Mesendoderm (in vitro differentiated cells): ENCODE measurements at regions not wholly inside any gene's neighbourhood (a gene's known extent, or its start where the extent isn't known, plus 50 kb on each side); places are given as distances from the start of the nearest gene placed in this dataset.
A peak's percentile ranks its signal among the peaks of the same experiment; 100 is the strongest.

Experiments
- DNase-seq: peaks from one replicate; pipeline ENCODE4 v3.0.0; 2013
- H2AK5ac ChIP-seq: 2 replicates; pipeline ENCODE4 v1.6.1; 2013; ENCODE audit warnings: low read length, inconsistent platforms
- H2BK120ac ChIP-seq: 2 replicates; pipeline ENCODE4 v1.6.1; 2013; ENCODE audit warnings: low read depth, mild to moderate bottlenecking, low read length, moderate library complexity, mixed read lengths
- H2BK15ac ChIP-seq: replicated peaks from 2 replicates; pipeline ENCODE4 v1.6.1; 2013; ENCODE audit warnings: low read depth, mild to moderate bottlenecking, moderate library complexity
- H2BK5ac ChIP-seq: 2 replicates; pipeline ENCODE4 v1.6.1; 2013; ENCODE audit warnings: low read length, inconsistent platforms
- H3K18ac ChIP-seq: 2 replicates; pipeline ENCODE4 v1.6.1; 2013; ENCODE audit warnings: mild to moderate bottlenecking, low read length, mixed read lengths
- H3K23ac ChIP-seq: one replicate; pipeline ENCODE4 v1.6.1; 2013; ENCODE audit warnings: low read length
- H3K27ac ChIP-seq: 2 replicates; pipeline ENCODE4 v1.5.1; 2013; ENCODE audit warnings: low read depth, mild to moderate bottlenecking, inconsistent platforms, low read length, moderate library complexity
- H3K27me3 ChIP-seq: 2 replicates; pipeline ENCODE4 v1.6.1; 2013; ENCODE audit warnings: low read length, control low read depth, mild to moderate bottlenecking, inconsistent platforms; ENCODE audit not compliant: insufficient read depth, poor library complexity
- H3K36me3 ChIP-seq: 2 replicates; pipeline ENCODE4 v1.6.1; 2013; ENCODE audit warnings: low read length, inconsistent platforms; ENCODE audit not compliant: control insufficient read depth, insufficient read depth
- H3K4ac ChIP-seq: one replicate; pipeline ENCODE4 v1.6.1; 2013; ENCODE audit warnings: low read depth, mild to moderate bottlenecking, low read length, moderate library complexity
- H3K4me1 ChIP-seq: 2 replicates; pipeline ENCODE4 v1.6.1; 2013; ENCODE audit warnings: low read depth, low read length, inconsistent platforms; ENCODE audit not compliant: control insufficient read depth
- H3K4me2 ChIP-seq: 2 replicates; pipeline ENCODE4 v1.6.1; 2013; ENCODE audit warnings: low read length
- H3K4me3 ChIP-seq: 2 replicates; pipeline ENCODE4 v1.5.1; 2013; ENCODE audit warnings: mild to moderate bottlenecking, low read length
- H3K56ac ChIP-seq: one replicate; pipeline ENCODE4 v1.6.1; 2013; ENCODE audit warnings: low read length
- H3K79me1 ChIP-seq: 2 replicates; pipeline ENCODE4 v1.6.1; 2013; ENCODE audit warnings: low read length, inconsistent platforms
- H3K79me2 ChIP-seq: 2 replicates; pipeline ENCODE4 v1.6.1; 2013; ENCODE audit warnings: mild to moderate bottlenecking, low read length; ENCODE audit not compliant: control insufficient read depth, insufficient read depth
- H3K9ac ChIP-seq: 2 replicates; pipeline ENCODE4 v1.6.1; 2013; ENCODE audit warnings: low read length, inconsistent platforms
- H4K5ac ChIP-seq: one replicate; pipeline ENCODE4 v1.6.1; 2013; ENCODE audit warnings: low read length
- H4K8ac ChIP-seq: one replicate; pipeline ENCODE4 v1.6.1; 2013; ENCODE audit warnings: low read depth, mild to moderate bottlenecking, control low read depth, low read length, moderate library complexity
- WGBS: extraction: QIAGEN DNeasy Blood & Tissue Kit; methylation state at CpG from one replicate; pipeline ENCODE4 v1.1.7; 2013; ENCODE audit warnings: low lambda C conversion rate, missing lambda C conversion rate; ENCODE audit not compliant: insufficient coverage; ENCODE audit errors: extremely low coverage; 5-methylcytosine and 5-hydroxymethylcytosine counted together

DNA sequence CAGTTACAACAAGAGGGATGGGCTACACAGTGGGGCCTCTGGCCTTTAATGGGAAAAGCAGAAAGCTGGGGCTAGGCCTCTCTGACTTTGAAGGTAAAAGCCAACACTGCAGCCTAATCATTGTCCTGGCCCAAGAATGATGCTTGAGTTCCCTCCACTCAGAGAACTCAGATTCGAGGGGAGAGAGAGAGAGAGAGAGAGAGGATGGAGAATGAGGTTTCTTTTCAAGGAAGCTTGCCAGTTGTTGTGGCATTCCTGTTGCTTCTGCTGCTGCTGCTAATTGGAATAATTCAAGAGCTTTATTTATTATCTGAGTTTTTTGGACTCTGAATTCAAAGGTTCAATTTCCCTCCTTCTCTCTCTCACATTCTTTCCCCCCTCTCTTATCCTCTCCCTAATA is 144.6 kb upstream of the IRX6 start:
- Histone ChIP-seq H3K79me2 (no peaks in the 10 kb centered on the region), H3K23ac (no peak overlapping the region), H3K4me3 (no peak overlapping the region), H4K5ac (no peak overlapping the region), H2AK5ac (no peak overlapping the region), H2BK15ac (no peak overlapping the region), H3K4ac (no peak overlapping the region), H3K9ac (no peak overlapping the region), H3K79me1 (no peaks in the 10 kb centered on the region), H3K4me2 (no peak overlapping the region), H2BK5ac (no peak overlapping the region), H3K36me3 (no peaks in the 10 kb centered on the region), H3K56ac (no peak overlapping the region), H4K8ac (no peak overlapping the region), H3K4me1 (peaks cover 5% of the 10 kb centered on the region), H3K18ac (no peak overlapping the region), H3K27me3 (no peaks in the 10 kb centered on the region), H2BK120ac (no peak overlapping the region), H3K27ac (no peak overlapping the region)
- no peak for DNase-seq
- no CpG with 5 or more reads among the region's 1 CpG for WGBS

DNA sequence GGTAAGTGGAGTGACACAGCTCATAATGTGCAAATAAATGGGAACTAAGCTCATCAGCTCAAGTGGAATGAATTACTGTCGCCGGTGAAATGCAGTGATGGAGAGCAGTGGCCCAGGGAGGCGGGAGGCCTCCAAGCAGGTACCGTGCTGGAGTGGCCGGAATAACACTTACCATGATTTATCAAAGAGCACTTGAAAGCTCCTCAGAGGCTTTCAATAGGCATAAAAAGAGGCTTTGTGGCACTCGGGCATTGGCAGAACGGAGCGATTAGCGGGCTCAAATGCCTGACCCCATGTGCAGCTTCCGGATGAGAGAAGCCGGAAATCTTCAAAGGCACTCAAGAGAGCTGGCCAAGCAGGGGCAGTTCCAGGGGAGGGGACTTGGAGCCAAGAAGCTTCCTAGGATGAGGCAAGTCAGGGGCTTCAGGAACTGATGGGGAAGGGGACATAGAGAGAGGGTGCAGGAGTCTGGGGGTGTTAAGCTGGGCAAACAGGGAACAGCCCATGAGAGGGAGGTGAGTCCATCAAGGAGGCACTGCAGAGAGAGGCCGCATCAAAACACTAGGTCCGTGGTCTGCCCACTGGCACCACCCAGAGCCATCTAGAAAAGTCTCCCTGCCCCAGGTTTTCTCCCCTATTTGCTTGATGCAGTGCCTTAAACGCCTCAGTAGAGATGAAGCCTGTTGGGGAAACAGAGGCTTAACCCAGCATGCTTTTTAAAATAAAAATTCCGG is 144.0 kb upstream of the IRX6 start:
- H4K8ac ChIP-seq: no peak overlapping the region
- H2BK5ac ChIP-seq: no peak overlapping the region
- H3K27ac ChIP-seq: no peak overlapping the region
- H3K4me3 ChIP-seq: no peak overlapping the region
- H3K36me3 ChIP-seq: no peaks in the 10 kb centered on the region
- no peak overlapping the region for H2BK15ac ChIP-seq
- no peak overlapping the region for H3K9ac ChIP-seq
- H4K5ac ChIP-seq: no peak overlapping the region
- H3K79me1 ChIP-seq: no peaks in the 10 kb centered on the region
- H3K4me1 ChIP-seq: peaks cover 6% of the 10 kb centered on the region
- no peak overlapping the region for H3K56ac ChIP-seq
- H3K23ac ChIP-seq: no peak overlapping the region
- H3K79me2 ChIP-seq: no peaks in the 10 kb centered on the region
- no peak overlapping the region for H3K18ac ChIP-seq
- no peak overlapping the region for H3K4ac ChIP-seq
- no peak for DNase-seq
- WGBS: no CpG with 5 or more reads among the region's 15 CpGs
- H3K27me3 ChIP-seq: no peaks in the 10 kb centered on the region
- H3K4me2 ChIP-seq: no peak overlapping the region
- no peak overlapping the region for H2BK120ac ChIP-seq
- H2AK5ac ChIP-seq: no peak overlapping the region

DNA sequence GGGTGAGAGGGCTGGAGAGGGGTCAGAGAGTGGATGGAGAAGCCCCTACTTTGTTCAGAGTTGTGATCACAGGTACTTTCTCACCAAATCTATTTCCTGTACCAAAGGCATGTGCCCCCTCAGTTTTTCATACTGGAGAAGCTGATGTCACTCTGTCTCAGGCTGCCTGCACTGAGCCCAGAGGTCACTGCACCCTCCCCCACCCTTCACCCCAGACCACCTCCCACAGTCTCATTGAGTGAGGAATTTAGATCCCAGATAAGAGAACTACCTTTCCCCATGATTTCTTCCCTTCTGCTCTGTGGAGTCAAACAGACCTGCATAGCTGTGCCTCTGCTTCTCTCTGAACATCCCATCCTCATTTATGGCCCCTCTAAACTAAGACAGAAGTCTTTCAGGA is 140.0 kb upstream of the IRX6 start:
- H4K8ac ChIP-seq: no peak overlapping the region
- no peak overlapping the region for H2BK15ac ChIP-seq
- no peak overlapping the region for H3K23ac ChIP-seq
- H3K56ac ChIP-seq: peak overlapping the region; percentile 51
- peak overlapping the region; percentile 61 for H3K18ac ChIP-seq
- H3K27me3 ChIP-seq: no peaks in the 10 kb centered on the region
- no peaks in the 10 kb centered on the region for H3K36me3 ChIP-seq
- H2BK5ac ChIP-seq: no peak overlapping the region
- H3K79me2 ChIP-seq: no peaks in the 10 kb centered on the region
- no peak overlapping the region for H3K4me2 ChIP-seq
- H2AK5ac ChIP-seq: no peak overlapping the region
- H2BK120ac ChIP-seq: no peak overlapping the region
- H3K9ac ChIP-seq: no peak overlapping the region
- no peak overlapping the region for H4K5ac ChIP-seq
- no peak overlapping the region for H3K4me3 ChIP-seq
- H3K4ac ChIP-seq: no peak overlapping the region
- H3K4me1 ChIP-seq: peaks cover 6% of the 10 kb centered on the region
- DNase-seq: peak; percentile 89
- H3K27ac ChIP-seq: no peak overlapping the region
- no peaks in the 10 kb centered on the region for H3K79me1 ChIP-seq

DNA sequence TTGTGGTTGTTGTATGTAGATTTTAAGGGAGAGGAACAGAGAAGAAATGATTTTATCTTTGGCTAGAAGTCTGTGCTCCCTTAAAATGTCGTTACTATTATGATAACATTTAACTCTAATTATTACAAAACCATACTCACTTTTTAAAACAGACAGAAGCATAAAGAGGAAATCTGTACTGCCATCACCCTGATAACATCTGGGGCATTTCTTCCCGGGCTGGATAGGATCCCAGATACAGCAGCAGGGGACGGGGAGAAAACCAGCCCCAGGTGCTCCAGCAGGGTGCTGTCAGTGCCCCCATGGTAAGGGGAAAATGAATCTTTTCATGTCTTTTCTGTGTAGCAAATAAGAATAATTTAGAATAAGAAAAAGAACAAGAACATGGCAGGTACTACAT is 139.4 kb upstream of the IRX6 start:
- Histone ChIP-seq H3K79me2 (no peaks in the 10 kb centered on the region), H3K56ac (no peak overlapping the region), H3K79me1 (no peaks in the 10 kb centered on the region), H3K23ac (no peak overlapping the region), H3K36me3 (no peaks in the 10 kb centered on the region), H4K8ac (no peak overlapping the region), H2BK120ac (no peak overlapping the region), H3K4me3 (no peak overlapping the region), H3K27ac (no peak overlapping the region), H2BK15ac (no peak overlapping the region), H3K27me3 (no peaks in the 10 kb centered on the region), H3K4me2 (no peak overlapping the region), H4K5ac (no peak overlapping the region), H2BK5ac (no peak overlapping the region), H2AK5ac (no peak overlapping the region), H3K4me1 (peaks cover 6% of the 10 kb centered on the region), H3K4ac (peak overlapping the region; percentile 7), H3K18ac (no peak overlapping the region), H3K9ac (no peak overlapping the region)
- WGBS: no CpG with 5 or more reads among the region's 3 CpGs
- no peak for DNase-seq

DNA sequence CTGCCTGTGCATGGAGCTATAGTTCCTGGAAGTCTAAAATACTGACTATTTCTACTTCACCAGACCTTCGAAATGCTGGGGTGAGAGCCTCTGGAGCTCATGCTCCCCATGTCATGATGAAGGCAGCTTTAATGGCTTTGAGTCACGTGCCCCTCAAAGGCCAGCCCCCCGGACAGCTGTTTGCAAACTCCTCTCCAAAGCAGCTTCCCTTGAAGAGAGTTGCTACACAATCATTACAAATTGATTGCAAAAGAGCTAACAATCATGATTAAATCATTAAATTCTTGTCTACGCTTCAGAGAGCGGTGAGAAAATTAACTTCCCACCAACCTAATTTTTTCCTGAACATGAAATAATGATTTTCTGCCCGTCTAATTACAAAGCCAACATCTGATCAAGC is 134.8 kb upstream of the IRX6 start:
- Histone ChIP-seq H3K4me1 (peaks cover 3% of the 10 kb centered on the region), H3K27ac (no peak overlapping the region), H3K36me3 (no peaks in the 10 kb centered on the region), H3K4me2 (no peak overlapping the region), H4K8ac (no peak overlapping the region), H2BK120ac (no peak overlapping the region), H3K79me2 (no peaks in the 10 kb centered on the region), H2AK5ac (no peak overlapping the region), H2BK15ac (no peak overlapping the region), H3K4ac (no peak overlapping the region), H3K4me3 (no peak overlapping the region), H3K18ac (no peak overlapping the region), H3K9ac (no peak overlapping the region), H3K27me3 (no peaks in the 10 kb centered on the region), H3K23ac (no peak overlapping the region), H2BK5ac (no peak overlapping the region), H3K56ac (no peak overlapping the region), H3K79me1 (no peaks in the 10 kb centered on the region), H4K5ac (no peak overlapping the region)
- no CpG with 5 or more reads among the region's 6 CpGs for WGBS
- DNase-seq: no peak
